Upper lobe of right lung (tissue), 1 donor: ENCODE measurements at regions not wholly inside any gene's neighbourhood (a gene's known extent, or its start where the extent isn't known, plus 50 kb on each side); places are given as distances from the start of the nearest gene placed in this dataset.
A peak's percentile ranks its signal among the peaks of the same experiment; 100 is the strongest.

Experiments
- ATAC-seq: fragments of 200-7000 bp; cut with Tn5 transposase; one replicate; pipeline ENCODE4 v1.9.1; 2020; ENCODE audit warnings: mild to moderate bottlenecking, moderate library complexity
- DNase-seq: peaks from one replicate; pipeline ENCODE4 v3.0.0-alpha.2; 2020
- H3K27ac ChIP-seq: fragments of 200-600 bp; one replicate; pipeline ENCODE4 v1.8.0; 2022
- H3K27me3 ChIP-seq: fragments of 200-600 bp; one replicate; pipeline ENCODE4 v1.8.0; 2022; ENCODE audit warnings: mild to moderate bottlenecking
- H3K36me3 ChIP-seq: fragments of 200-600 bp; one replicate; pipeline ENCODE4 v1.8.0; 2022
- H3K4me1 ChIP-seq: fragments of 200-600 bp; one replicate; pipeline ENCODE4 v1.8.0; 2022
- H3K4me3 ChIP-seq: fragments of 200-600 bp; one replicate; pipeline ENCODE4 v1.8.0; 2022; ENCODE audit warnings: mild to moderate bottlenecking
- H3K9me3 ChIP-seq: fragments of 200-600 bp; one replicate; pipeline ENCODE4 v1.8.0; 2022
- CTCF ChIP-seq: fragments of 200-600 bp; IDR thresholded peaks from one replicate; pipeline ENCODE4 v1.8.0; 2022; ENCODE audit warnings: antibody characterized with exemption
- intact Hi-C: fragments of 100-400 bp; cut with DNase I; formaldehyde crosslinking; loops from one replicate; pipeline ENCODE4 v1.11.0; 2022
- donor health status: DM: no; HTN: yes; CAD: no; lungs with severe emphysema.

GRCh38 chr1:209434631-209435217 lies 148.8 kb upstream of the CAMK1G start:
- TF ChIP-seq CTCF, result no peak
- intact Hi-C loops, result no loop called here
- Histone ChIP-seq H3K36me3 (no peaks in the 10 kb centered on the region), H3K27me3 (no peaks in the 10 kb centered on the region), H3K4me1 (no peaks in the 10 kb centered on the region), H3K4me3 (no peak overlapping the region), H3K27ac (no peak overlapping the region), H3K9me3 (no peaks in the 10 kb centered on the region)
- ATAC-seq (no peak), DNase-seq (no peak)

- DNase-seq (peak; percentile 76), ATAC-seq (peak; percentile 90)
- no peak overlapping the region for H3K27ac ChIP-seq
- intact Hi-C loops, result no loop called here
- no peaks in the 10 kb centered on the region for H3K9me3 ChIP-seq
- no peaks in the 10 kb centered on the region for H3K4me1 ChIP-seq
- H3K4me3 ChIP-seq, result no peak overlapping the region
- no peaks in the 10 kb centered on the region for H3K36me3 ChIP-seq
- H3K27me3 ChIP-seq, result no peaks in the 10 kb centered on the region
- TF ChIP-seq CTCF, result peak; percentile 69
These were observed 147.6 kb upstream of the CAMK1G start for GRCh38 chr1:209435654-209436566.

- ATAC-seq, result no peak
These were observed 143.7 kb upstream of the CAMK1G start for GRCh38 chr1:209439828-209440227.

GRCh38 chr1:209443361-209443931 lies 140.1 kb upstream of the CAMK1G start:
- ATAC-seq (no peak), DNase-seq (no peak)
- no peak for TF ChIP-seq CTCF
- H3K4me3 ChIP-seq, result no peak overlapping the region
- intact Hi-C loops, result no loop called here
- H3K36me3 ChIP-seq, result no peaks in the 10 kb centered on the region
- no peaks in the 10 kb centered on the region for H3K9me3 ChIP-seq
- no peak overlapping the region for H3K27ac ChIP-seq
- no peaks in the 10 kb centered on the region for H3K27me3 ChIP-seq
- H3K4me1 ChIP-seq, result no peaks in the 10 kb centered on the region

More at GRCh38 chr1:209439828-209440227, 143.7 kb upstream of the CAMK1G start:
- Histone ChIP-seq H3K4me1 (no peaks in the 10 kb centered on the region), H3K27ac (no peak overlapping the region), H3K4me3 (no peak overlapping the region), H3K9me3 (no peaks in the 10 kb centered on the region), H3K36me3 (no peaks in the 10 kb centered on the region), H3K27me3 (no peaks in the 10 kb centered on the region)
- no peak for TF ChIP-seq CTCF
- DNase-seq, result no peak
- intact Hi-C loops, result no loop called here

- intact Hi-C loops, result no loop called here
- Histone ChIP-seq H3K27ac (no peak overlapping the region), H3K27me3 (no peaks in the 10 kb centered on the region), H3K9me3 (no peaks in the 10 kb centered on the region), H3K4me1 (no peaks in the 10 kb centered on the region), H3K4me3 (no peak overlapping the region), H3K36me3 (no peaks in the 10 kb centered on the region)
- TF ChIP-seq CTCF, result no peak
- no peak for ATAC-seq
- no peak for DNase-seq
These were observed 139.4 kb upstream of the CAMK1G start for GRCh38 chr1:209443975-209444651.
